Adrenal gland (tissue), 9 donors: ENCODE measurements at regions not wholly inside any gene's neighbourhood (a gene's known extent, or its start where the extent isn't known, plus 50 kb on each side); places are given as distances from the start of the nearest gene placed in this dataset.

Experiments
- DNase-seq, 7 donors: peaks; one replicate each; pipeline ENCODE4 v3.0.0-alpha.2; 2019 to 2020
- H3K27ac ChIP-seq, 5 donors: fragments of 200-600 bp; sonication (generic) in 4 of 5; 1 replicate in 3 of 5; 2 replicates in 2 of 5; pipeline versions ENCODE4 v1.5.1 to v1.8.0; 2016 to 2020; ENCODE audit warnings: mild to moderate bottlenecking in 1 of 5
- H3K27me3 ChIP-seq: fragments of 200-600 bp; 2 replicates; pipeline ENCODE4 v1.8.0; 2021
- H3K36me3 ChIP-seq, 2 donors: fragments of 200-600 bp; replicated peaks in 1 of 2; 1 replicate in 1 of 2; 2 replicates in 1 of 2; pipeline versions ENCODE4 v1.5.1 to v1.8.0; 2018 to 2022
- H3K4me1 ChIP-seq, 2 donors: fragments of 200-600 bp; replicated peaks in 1 of 2; 1 replicate in 1 of 2; 2 replicates in 1 of 2; pipeline versions ENCODE4 v1.5.1 to v1.8.0; 2018 to 2021
- H3K4me3 ChIP-seq, 4 donors: fragments of 200-600 bp; sonication (generic) in 3 of 4; one replicate each; pipeline ENCODE4 v1.5.1; 2016 to 2018
- H3K9me3 ChIP-seq, 3 donors: fragments of 200-600 bp; sonication (generic) in 1 of 3; replicated peaks in 1 of 3; 1 replicate in 2 of 3; 2 replicates in 1 of 3; pipeline versions ENCODE4 v1.5.1 to v1.8.0; 2016 to 2021
- POLR2A ChIP-seq, 2 donors: fragments of 450-650 bp; IDR thresholded peaks; one replicate each; pipeline ENCODE4 v1.6.1; 2017; ENCODE audit warnings: antibody characterized with exemption in 2 of 2, mild to moderate bottlenecking in 2 of 2, moderate library complexity in 1 of 2
- WGBS, 4 donors: extraction: QIAGEN DNeasy Blood & Tissue Kit in 2 of 4; methylation state at CpG; one replicate each; pipeline versions ENCODE4 v1.1.5 to v1.1.7; 2013 to 2017; 5-methylcytosine and 5-hydroxymethylcytosine counted together
- intact Hi-C, 2 donors: fragments of 100-400 bp; cut with DNase I; formaldehyde crosslinking; loops; one replicate each; pipeline versions ENCODE4 v1.14.1 to v1.15.0; 2022 to 2023
- TF ChIP-seq, protein P1 (sequence below), 6 experiments: fragments of 450-650 bp in 4 of 6; fragments of 200-600 bp in 2 of 6; sonication (generic) in 1 of 6; IDR thresholded peaks; 1 replicate in 5 of 6; 2 replicates in 1 of 6; pipeline versions ENCODE4 v1.5.1 to v1.8.0; 2016 to 2021; ENCODE audit warnings: antibody characterized with exemption in 6 of 6, mild to moderate bottlenecking in 2 of 6, moderate library complexity in 1 of 6
- donor health status: healthy with polysubstance abuse.
- donor health status: Bipolar disorder and iron deficiency.
- donor health status: DM: yes; HTN: yes; CAD: no.
- donor health status: DM: no; HTN: no; CAD: no.
- donor health status: DM: no; HTN: no; CAD: no.

DNA sequence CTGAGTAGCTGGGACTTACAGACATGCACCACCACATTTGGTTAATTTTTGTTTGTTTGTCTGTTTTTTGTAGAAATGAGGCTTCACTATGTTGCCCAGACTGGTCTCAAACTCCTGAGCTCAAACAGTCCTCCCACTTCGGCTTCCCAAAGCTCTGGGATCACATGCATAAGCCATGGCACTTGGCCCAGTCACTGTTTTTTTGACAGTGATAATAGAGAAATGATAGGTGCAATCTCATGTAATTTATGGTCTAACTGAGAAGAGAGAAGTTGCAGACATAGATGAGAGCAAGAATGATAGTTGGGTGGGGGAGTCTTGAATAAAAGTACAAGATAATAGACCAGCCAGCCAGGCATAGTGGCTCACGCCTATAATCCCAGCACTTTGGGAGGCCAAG is 89.7 kb upstream of the TNRC6A start:
- Histone ChIP-seq H3K36me3 (no peaks in the 10 kb centered on the region), H3K27me3 (no peaks in the 10 kb centered on the region), H3K9me3 (no peaks in the 10 kb centered on the region), H3K4me3 (no peak overlapping the region), H3K27ac (no peak overlapping the region), H3K4me1 (peaks cover 7 to 11% of the 10 kb centered on the region in 2 donors)
- WGBS, 4 donors, result 72 to 89% (median 81%) methylated on average over 2 of the region's 2 CpGs
- TF ChIP-seq, protein P1, sequence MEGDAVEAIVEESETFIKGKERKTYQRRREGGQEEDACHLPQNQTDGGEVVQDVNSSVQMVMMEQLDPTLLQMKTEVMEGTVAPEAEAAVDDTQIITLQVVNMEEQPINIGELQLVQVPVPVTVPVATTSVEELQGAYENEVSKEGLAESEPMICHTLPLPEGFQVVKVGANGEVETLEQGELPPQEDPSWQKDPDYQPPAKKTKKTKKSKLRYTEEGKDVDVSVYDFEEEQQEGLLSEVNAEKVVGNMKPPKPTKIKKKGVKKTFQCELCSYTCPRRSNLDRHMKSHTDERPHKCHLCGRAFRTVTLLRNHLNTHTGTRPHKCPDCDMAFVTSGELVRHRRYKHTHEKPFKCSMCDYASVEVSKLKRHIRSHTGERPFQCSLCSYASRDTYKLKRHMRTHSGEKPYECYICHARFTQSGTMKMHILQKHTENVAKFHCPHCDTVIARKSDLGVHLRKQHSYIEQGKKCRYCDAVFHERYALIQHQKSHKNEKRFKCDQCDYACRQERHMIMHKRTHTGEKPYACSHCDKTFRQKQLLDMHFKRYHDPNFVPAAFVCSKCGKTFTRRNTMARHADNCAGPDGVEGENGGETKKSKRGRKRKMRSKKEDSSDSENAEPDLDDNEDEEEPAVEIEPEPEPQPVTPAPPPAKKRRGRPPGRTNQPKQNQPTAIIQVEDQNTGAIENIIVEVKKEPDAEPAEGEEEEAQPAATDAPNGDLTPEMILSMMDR (IDR thresholded peaks at IDR 0.05), result no peak
- TF ChIP-seq POLR2A (IDR thresholded peaks at IDR 0.05), result no peak
- no peak for DNase-seq
- intact Hi-C loops, result loop anchor here in 1 of 2 donors (10.0 kb wide), 1 partner anchor 65 kb away; no protein-coding TSS in a partner anchor

- no peak for DNase-seq
- Histone ChIP-seq H3K9me3 (no peaks in the 10 kb centered on the region), H3K27me3 (no peaks in the 10 kb centered on the region), H3K27ac (no peak overlapping the region), H3K4me1 (peaks cover 0 to 5% of the 10 kb centered on the region in 2 donors), H3K36me3 (no peaks in the 10 kb centered on the region), H3K4me3 (no peak overlapping the region)
- intact Hi-C loops, result no loop called here
- TF ChIP-seq POLR2A (IDR thresholded peaks at IDR 0.05), result no peak
- TF ChIP-seq, protein P1 (IDR thresholded peaks at IDR 0.05), result no peak
- WGBS, 4 donors, result 78 to 89% (median 85%) methylated on average over 8 of the region's 8 CpGs
Measured at GRCh38 chr16:24643489-24643888, 86.0 kb upstream of the TNRC6A start.

DNA sequence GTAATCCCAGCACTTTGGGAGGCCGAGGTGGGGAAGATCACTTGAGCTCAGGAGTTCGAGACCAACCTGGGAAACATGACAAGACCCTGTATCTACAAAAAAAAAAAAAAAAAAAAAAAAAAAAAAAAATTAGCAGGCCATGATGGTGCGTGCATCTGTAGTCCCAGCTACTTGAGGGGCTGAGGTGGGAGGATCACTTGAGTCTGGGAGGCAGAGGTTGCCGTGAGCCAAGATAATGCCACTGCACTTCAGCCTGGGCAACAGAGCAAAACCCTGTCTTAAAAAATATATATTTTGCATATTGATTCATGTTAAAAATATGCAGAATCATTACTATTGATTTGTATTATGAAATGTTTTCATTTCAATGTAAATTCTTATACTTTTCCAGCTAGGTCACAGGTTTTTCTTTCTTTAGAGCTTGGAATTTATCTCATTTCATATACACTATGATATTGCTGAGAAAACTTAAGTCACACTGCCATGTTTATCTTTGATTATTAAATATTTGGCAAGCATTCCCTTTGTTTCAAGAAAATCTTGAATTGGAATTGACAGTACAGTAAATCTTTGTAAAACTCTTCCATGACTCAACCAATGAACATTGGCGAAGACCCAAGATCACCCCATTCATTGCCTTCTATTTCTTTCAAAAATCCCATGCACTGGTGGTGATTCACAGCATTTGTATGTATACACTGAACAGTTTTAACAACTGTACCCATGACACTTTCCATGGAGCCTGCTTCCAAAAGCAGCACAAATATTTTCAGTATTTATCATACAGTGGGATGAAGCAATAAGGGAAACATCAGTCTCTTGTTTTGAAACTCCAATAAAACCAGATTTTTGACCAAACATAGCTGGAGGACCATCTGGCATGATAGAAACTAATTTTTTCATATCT is 83.5 kb upstream of the TNRC6A start:
- Histone ChIP-seq H3K9me3 (no peaks in the 10 kb centered on the region), H3K4me1 (peaks cover 0 to 5% of the 10 kb centered on the region in 2 donors), H3K27ac (peak overlapping the region in 2 of 5 donors; percentile 46 to 53), H3K4me3 (no peak overlapping the region), H3K27me3 (no peaks in the 10 kb centered on the region), H3K36me3 (no peaks in the 10 kb centered on the region)
- DNase-seq, result peak in 6 of 7 donors; percentile 38 to 68 (median 62)
- TF ChIP-seq POLR2A (IDR thresholded peaks at IDR 0.05), result no peak
- TF ChIP-seq, protein P1 (IDR thresholded peaks at IDR 0.05), result no peak
- WGBS, 4 donors, result 78 to 90% (median 84%) methylated on average over 5 of the region's 5 CpGs
- intact Hi-C loops, result no loop called here

GRCh38 chr16:24646646-24646995 is 82.8 kb upstream of the TNRC6A start:
- WGBS, 4 donors, result 61 to 66% (median 64%) methylated on average over 2 of the region's 2 CpGs
- peaks cover 0 to 5% of the 10 kb centered on the region in 2 donors for H3K4me1 ChIP-seq
- intact Hi-C loops, result no loop called here
- peak overlapping the region in 2 of 5 donors; percentile 46 to 53 for H3K27ac ChIP-seq
- H3K9me3 ChIP-seq, result no peaks in the 10 kb centered on the region
- H3K36me3 ChIP-seq, result no peaks in the 10 kb centered on the region
- no peak overlapping the region for H3K4me3 ChIP-seq
- TF ChIP-seq, protein P1 (IDR thresholded peaks at IDR 0.05), result no peak
- TF ChIP-seq POLR2A (IDR thresholded peaks at IDR 0.05), result no peak
- no peaks in the 10 kb centered on the region for H3K27me3 ChIP-seq
- no peak for DNase-seq
